Esophagus mucosa (tissue), 1 donor: ENCODE measurements at regions not wholly inside any gene's neighbourhood (a gene's known extent, or its start where the extent isn't known, plus 50 kb on each side); places are given as distances from the start of the nearest gene placed in this dataset.
"Not testable (repeated sequence)": the region's sequence is repeated elsewhere in the genome, so short reads cannot be mapped to it uniquely, and the experiment has no call there.

Experiments used
- ATAC-seq: fragments of 200-7000 bp; cut with Tn5 transposase; one replicate; pipeline ENCODE4 v1.9.1; 2020
- donor health status: DM: yes; HTN: yes; CAD: no.

- no peak for ATAC-seq
These were observed 190.3 kb downstream of the SATB1 start for GRCh38 chr3:18234717-18235335.

DNA sequence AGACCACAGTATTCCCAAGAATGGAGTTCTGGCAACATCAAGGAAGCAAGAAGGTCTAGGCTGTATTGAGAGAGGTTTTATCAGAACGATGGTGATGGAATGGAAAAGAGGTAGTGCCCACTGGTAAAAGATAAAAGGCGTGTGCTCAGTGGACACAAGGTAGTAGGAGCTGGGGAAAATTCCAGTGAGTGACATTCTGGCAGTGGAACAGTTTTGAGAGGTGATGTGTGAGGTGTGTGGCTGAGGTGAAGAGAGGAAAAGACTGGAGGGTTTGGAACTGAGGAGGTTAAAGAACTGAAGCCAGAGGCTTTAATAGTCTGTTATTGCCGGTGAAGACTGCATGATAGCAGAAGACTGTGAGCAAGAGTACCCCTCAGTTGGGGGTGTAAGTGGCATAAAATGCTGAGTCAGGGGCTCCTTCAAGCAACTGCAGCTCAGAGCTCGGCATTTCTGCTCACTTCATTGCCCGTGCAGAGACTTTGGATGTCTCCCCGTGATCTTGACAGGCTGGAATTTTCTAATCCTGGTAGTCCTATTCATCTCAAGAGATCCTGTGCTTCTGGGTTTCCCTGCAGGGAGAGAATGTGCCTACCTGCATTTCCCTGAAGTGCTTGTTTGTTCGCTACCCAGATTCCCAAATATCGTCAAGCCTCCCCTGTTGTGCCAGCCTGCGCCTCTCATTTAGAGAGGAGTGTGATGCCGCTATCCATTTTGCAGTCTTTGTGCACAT is 191.0 kb downstream of the SATB1 start:
- no peak for ATAC-seq

GRCh38 chr3:18232317-18232716 is 192.8 kb downstream of the SATB1 start:
- ATAC-seq: peak; percentile 27

- no peak for ATAC-seq
These were observed 197.1 kb downstream of the SATB1 start for GRCh38 chr3:18228060-18228459.

DNA sequence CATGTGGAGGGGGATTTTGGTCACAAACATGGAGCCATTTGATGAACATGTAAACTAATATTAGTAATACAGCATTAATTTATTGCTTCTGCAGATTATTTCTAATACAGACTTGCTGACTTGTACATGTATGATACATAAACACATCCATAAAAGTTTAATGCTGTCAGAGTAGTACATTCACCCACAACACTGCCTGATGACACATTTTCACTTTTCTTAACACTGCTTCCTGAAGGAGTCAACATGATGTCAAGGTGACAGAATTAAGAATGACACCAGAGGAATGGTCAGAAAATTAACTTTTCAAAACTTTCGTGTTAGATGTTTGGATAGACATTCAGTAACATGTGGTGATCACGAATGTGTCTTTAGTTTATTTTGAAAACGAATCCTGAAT is 199.4 kb downstream of the SATB1 start:
- peak; percentile 65 for ATAC-seq

- ATAC-seq: no peak
These were observed 200.7 kb downstream of the SATB1 start for GRCh38 chr3:18224426-18224825.

- ATAC-seq: no peak
These were observed 201.2 kb downstream of the SATB1 start for GRCh38 chr3:18223974-18224373.

GRCh38 chr3:18223571-18223970 is 201.6 kb downstream of the SATB1 start:
- ATAC-seq: peak; percentile 37

GRCh38 chr3:18222686-18223085 is 202.5 kb downstream of the SATB1 start:
- ATAC-seq: no peak

GRCh38 chr3:18217507-18218174 is 207.5 kb downstream of the SATB1 start:
- no peak for ATAC-seq

DNA sequence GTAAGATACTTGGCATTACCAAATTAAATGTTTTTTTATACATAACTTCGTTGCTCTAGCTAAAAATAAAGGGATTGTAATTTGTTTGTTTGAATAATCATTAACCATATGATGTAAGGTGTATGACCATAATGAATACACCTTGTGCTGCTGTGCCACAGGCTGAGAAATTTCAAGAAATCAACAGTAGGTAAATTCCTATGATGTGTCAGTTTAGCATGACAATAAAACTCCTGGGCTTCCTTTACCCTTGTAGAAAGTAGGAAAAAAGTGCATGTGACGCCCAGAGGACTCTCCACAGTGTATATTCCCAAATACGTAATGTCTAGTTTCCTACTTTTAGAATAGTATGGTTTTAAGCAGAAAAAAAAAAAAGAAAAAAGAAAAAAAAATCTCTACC is 208.1 kb downstream of the SATB1 start:
- ATAC-seq: no peak

GRCh38 chr3:18215639-18216038 is 209.5 kb downstream of the SATB1 start:
- ATAC-seq: no peak

DNA sequence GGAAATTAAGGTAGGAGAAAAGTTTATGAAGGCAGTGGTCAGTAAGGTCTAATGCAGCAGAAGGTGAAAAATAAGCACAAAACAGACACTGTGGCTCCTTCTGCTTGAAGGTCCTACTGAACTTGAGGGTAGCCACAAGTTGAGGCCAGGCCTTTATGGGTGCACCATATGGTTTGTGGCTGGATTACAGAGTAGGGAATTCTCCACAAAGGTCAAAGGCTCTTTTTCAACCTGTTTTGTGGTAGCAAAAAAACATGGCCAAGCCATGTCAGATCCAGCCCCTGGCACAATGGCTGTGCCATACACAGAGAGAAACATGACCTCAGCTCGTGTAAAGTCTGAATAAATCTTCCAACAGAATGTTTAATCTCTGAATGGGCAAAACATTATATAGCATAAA is 214.0 kb downstream of the SATB1 start:
- ATAC-seq: no peak

- no peak for ATAC-seq
These were observed 216.3 kb downstream of the SATB1 start for GRCh38 chr3:18208856-18209255.

- ATAC-seq: no peak
These were observed 217.0 kb downstream of the SATB1 start for GRCh38 chr3:18208091-18208490.

GRCh38 chr3:18207226-18207625 is 217.9 kb downstream of the SATB1 start:
- no peak for ATAC-seq

DNA sequence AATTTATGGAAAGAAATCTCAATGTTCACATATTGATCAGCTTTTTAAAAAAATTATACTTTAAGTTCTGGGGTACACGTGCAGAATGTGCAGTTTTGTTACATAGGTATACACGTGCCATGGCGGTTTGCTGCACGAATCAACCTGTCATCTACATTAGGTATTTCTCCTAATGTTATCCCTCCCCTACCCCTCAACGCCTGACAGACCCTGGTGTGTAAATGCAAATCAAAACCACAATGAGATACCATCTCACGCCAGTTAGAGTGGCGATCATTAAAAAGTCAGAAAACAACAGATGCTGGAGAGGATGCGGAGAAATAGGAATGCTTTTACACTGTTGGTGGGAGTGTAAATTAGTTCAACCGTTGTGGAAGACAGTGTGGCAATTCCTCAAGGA is 219.4 kb downstream of the SATB1 start:
- not testable (repeated sequence) for ATAC-seq

DNA sequence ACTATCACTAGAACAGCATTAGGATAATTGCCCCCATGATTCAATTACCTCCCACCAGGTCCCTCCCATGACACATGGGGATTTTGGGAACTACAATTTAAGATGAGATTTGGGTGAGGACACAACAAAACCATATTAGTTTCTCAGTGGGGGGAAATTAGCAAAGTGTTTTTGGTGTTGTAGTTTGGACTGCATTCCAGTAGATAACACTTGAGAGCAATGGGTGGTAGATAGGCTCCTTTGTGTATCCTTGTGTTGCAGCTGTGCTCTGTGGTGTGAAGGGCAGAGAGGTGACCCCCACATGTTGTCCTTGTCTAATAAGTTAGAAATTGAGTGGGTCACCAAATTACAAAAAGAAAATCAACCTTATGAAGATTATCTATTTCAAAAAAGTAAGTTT is 223.8 kb downstream of the SATB1 start:
- ATAC-seq: no peak

GRCh38 chr3:18199757-18200156 is 225.4 kb downstream of the SATB1 start:
- ATAC-seq: no peak

DNA sequence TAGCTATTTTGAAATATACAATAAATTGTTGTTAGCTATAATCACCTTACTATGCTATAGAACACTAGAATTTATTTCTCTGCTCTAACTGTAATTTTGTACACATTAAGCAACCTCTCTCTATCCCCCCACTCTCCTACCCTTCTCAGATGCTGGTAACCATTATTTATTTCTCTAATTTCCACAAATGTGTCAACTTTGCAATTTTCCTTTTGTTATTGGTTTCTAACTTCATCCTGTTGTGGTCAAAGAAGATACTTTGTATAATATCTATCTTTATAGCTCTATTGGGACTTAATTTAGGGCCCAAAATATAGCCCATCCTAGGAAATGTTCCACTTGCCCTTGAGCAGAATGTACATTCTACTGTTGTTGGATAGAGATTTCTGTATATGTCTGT is 229.3 kb downstream of the SATB1 start:
- no peak for ATAC-seq

- no peak for ATAC-seq
These were observed 230.7 kb downstream of the SATB1 start for GRCh38 chr3:18194431-18194830.

GRCh38 chr3:18190646-18191045 is 234.5 kb downstream of the SATB1 start:
- no peak for ATAC-seq

DNA sequence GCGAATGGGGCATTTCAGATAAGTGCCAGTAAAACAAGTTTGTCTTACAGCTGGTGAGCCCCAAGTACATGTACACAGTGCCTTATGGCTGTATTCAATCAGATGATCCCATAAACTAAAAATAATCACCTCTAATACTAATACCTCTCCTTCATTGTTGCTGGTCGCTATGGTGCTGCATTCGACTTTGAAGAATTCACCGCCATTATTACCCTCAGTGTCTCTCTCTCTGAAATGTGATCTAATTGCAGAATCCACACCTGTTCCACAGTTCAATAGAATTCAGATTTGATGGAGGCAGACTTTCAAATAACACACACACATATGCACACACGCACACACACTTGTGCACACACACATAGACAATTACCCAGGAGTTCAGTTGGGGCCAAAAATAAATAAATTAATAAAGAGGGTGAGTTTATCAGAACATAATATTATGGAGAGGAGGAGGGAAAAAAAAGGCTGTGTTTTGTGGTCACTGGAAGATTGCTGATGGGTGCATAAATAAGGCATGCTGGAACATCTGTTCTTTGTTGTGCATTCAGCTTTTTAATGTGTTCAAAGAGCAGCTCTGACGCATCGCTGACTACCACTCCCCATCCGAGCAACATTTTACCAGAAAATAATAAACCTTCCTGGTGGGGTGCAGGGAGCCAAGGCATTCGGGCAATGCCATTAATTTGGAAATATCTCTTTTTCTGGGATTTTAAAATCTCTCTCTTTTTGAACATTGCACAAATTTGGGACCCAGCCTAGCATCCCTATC is 235.7 kb downstream of the SATB1 start:
- ATAC-seq: peak; percentile 52
